GM12878 (cell line): ENCODE measurements at regions not wholly inside any gene's neighbourhood (a gene's known extent, or its start where the extent isn't known, plus 50 kb on each side); places are given as distances from the start of the nearest gene placed in this dataset.
A peak's percentile ranks its signal among the peaks of the same experiment; 100 is the strongest.

Experiments used
- ATF7 ChIP-seq: fragments of 450-650 bp; IDR thresholded peaks from 2 replicates; pipeline ENCODE4 v1.6.1; 2016; ENCODE audit warnings: low read depth, mild to moderate bottlenecking
- BCL11A ChIP-seq: IDR thresholded peaks from 2 replicates; pipeline ENCODE4 v1.6.1; 2011; ENCODE audit warnings: low read depth, low read length
- BHLHE40 ChIP-seq, 2 experiments: fragments of 450-650 bp in 1 of 2; IDR thresholded peaks; 2 replicates each; pipeline ENCODE4 v1.6.1; 2011 to 2017; ENCODE audit warnings: low read depth in 2 of 2, borderline replicate concordance in 1 of 2, improper control_type of control experiment in 1 of 2, low read length in 1 of 2, mild to moderate bottlenecking in 1 of 2
- CHD2 ChIP-seq: IDR thresholded peaks from 2 replicates; pipeline ENCODE4 v1.6.1; 2011; ENCODE audit warnings: low read depth, low read length, improper control_type of control experiment, borderline replicate concordance
- FOXK2 ChIP-seq: fragments of 450-650 bp; IDR thresholded peaks from 2 replicates; pipeline ENCODE4 v1.6.1; 2017; ENCODE audit warnings: mild to moderate bottlenecking, moderate library complexity
- HDAC6 ChIP-seq: fragments of 200-600 bp; sonication (generic); IDR thresholded peaks from one replicate; pipeline ENCODE4 v1.8.0; 2017; ENCODE audit warnings: antibody characterized with exemption; ENCODE audit not compliant: unreplicated experiment
- KLF5 ChIP-seq: fragments of 450-650 bp; IDR thresholded peaks from 2 replicates; pipeline ENCODE4 v1.6.1; 2014; ENCODE audit warnings: mild to moderate bottlenecking; ENCODE audit not compliant: partially characterized antibody
- MEF2A ChIP-seq: IDR thresholded peaks from 2 replicates; pipeline ENCODE4 v1.6.1; 2011; ENCODE audit warnings: low read depth, mild to moderate bottlenecking, low read length, moderate library complexity; ENCODE audit not compliant: insufficient read depth
- NFIC ChIP-seq: IDR thresholded peaks from 2 replicates; pipeline ENCODE4 v1.6.1; 2012; ENCODE audit warnings: low read depth, mild to moderate bottlenecking, inconsistent platforms, low read length, moderate library complexity
- NFYB ChIP-seq: IDR thresholded peaks from 2 replicates; pipeline ENCODE4 v1.6.1; 2011; ENCODE audit warnings: low read depth, mild to moderate bottlenecking, low read length, improper control_type of control experiment, moderate library complexity; ENCODE audit not compliant: insufficient read depth
- NR2F1 ChIP-seq: fragments of 450-650 bp; conservative IDR thresholded peaks from 2 replicates; pipeline ENCODE4 v1.6.1; 2017; ENCODE audit warnings: mild to moderate bottlenecking
- RAD51 ChIP-seq: fragments of 450-650 bp; IDR thresholded peaks from 2 replicates; pipeline ENCODE4 v1.6.1; 2016; ENCODE audit warnings: moderate library complexity, mild to moderate bottlenecking, inconsistent platforms
- RB1 ChIP-seq: fragments of 450-650 bp; formaldehyde crosslinking; IDR thresholded peaks from 2 replicates; pipeline ENCODE4 v1.6.1; 2017; ENCODE audit warnings: mild to moderate bottlenecking, borderline replicate concordance
- RCOR1 ChIP-seq: conservative IDR thresholded peaks from 2 replicates; pipeline ENCODE4 v1.6.1; 2012; ENCODE audit warnings: low read depth, low read length, improper control_type of control experiment
- RFX5 ChIP-seq: IDR thresholded peaks from 2 replicates; pipeline ENCODE4 v1.6.1; 2011; ENCODE audit warnings: low read depth, low read length, improper control_type of control experiment
- SIN3A ChIP-seq: IDR thresholded peaks from 2 replicates; pipeline ENCODE4 v1.6.1; 2012; ENCODE audit warnings: low read depth, low read length, improper control_type of control experiment
- SREBF1 ChIP-seq: IDR thresholded peaks from 2 replicates; pipeline ENCODE4 v1.6.1; 2012; ENCODE audit warnings: mild to moderate bottlenecking, low read length
- STAT1 ChIP-seq: fragments of 450-650 bp; conservative IDR thresholded peaks from 2 replicates; pipeline ENCODE4 v1.6.1; 2014; ENCODE audit warnings: antibody characterized with exemption, mild to moderate bottlenecking
- SUPT20H ChIP-seq: IDR thresholded peaks from 2 replicates; pipeline ENCODE4 v1.6.1; 2011; ENCODE audit warnings: low read depth, mild to moderate bottlenecking, low read length, moderate library complexity, borderline replicate concordance; ENCODE audit not compliant: control insufficient read depth
- TARDBP ChIP-seq: IDR thresholded peaks from 2 replicates; pipeline ENCODE4 v1.6.1; 2016; ENCODE audit warnings: borderline replicate concordance
- WRNIP1 ChIP-seq: IDR thresholded peaks from 2 replicates; pipeline ENCODE4 v1.6.1; 2011; ENCODE audit warnings: low read depth, low read length, improper control_type of control experiment, borderline replicate concordance
- ZNF274 ChIP-seq: IDR thresholded peaks from one replicate; pipeline ENCODE4 v1.8.0; 2011; ENCODE audit not compliant: insufficient read length, insufficient read depth
- TF ChIP-seq, protein P1 (sequence below): IDR thresholded peaks from 2 replicates; pipeline ENCODE4 v1.6.1; 2012; ENCODE audit warnings: low read depth, low read length, improper control_type of control experiment
- TF ChIP-seq, protein P2 (sequence below): fragments of 450-650 bp; IDR thresholded peaks from 2 replicates; pipeline ENCODE4 v1.6.1; 2018; ENCODE audit warnings: mild to moderate bottlenecking, low read depth, moderate library complexity; ENCODE audit not compliant: partially characterized antibody
- TF ChIP-seq, protein P3 (sequence below): fragments of 150-350 bp; IDR thresholded peaks from 2 replicates; pipeline ENCODE4 v1.6.1; 2014; ENCODE audit warnings: mild to moderate bottlenecking, low read depth, low read length
- TF ChIP-seq, protein P4 (sequence below): fragments of 450-650 bp; IDR thresholded peaks from 2 replicates; pipeline ENCODE4 v1.6.1; 2017; ENCODE audit warnings: low read depth, mild to moderate bottlenecking, moderate library complexity

DNA sequence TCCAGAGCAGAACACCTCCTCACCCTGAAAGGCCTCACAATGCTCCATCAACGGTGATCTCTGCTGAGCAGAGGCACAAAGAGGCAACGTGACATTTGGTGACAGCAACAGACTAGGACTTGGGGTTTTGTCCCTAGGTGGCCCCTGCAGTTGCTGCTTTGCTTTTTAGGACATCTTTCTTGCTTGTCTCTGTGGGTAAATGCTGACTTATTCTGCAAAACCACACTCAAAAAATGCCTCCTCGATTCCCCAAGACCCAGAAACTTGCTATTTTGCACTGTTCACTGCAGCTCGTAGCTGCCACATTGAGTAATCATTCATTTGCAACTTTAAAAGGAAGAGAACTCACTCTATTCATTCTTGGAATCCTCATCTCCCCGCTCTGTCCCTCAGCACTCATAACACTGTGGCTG, 209.9 kb downstream of the LY86 start (continued):
- TF ChIP-seq, protein P1, sequence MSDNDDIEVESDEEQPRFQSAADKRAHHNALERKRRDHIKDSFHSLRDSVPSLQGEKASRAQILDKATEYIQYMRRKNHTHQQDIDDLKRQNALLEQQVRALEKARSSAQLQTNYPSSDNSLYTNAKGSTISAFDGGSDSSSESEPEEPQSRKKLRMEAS, result 0 out of 2 replicates have a peak, but pooled peaks have one; percentile 29
- no peak for TF ChIP-seq RCOR1
- no peak for TF ChIP-seq SUPT20H
- no peak for TF ChIP-seq TARDBP
- TF ChIP-seq, protein P2, sequence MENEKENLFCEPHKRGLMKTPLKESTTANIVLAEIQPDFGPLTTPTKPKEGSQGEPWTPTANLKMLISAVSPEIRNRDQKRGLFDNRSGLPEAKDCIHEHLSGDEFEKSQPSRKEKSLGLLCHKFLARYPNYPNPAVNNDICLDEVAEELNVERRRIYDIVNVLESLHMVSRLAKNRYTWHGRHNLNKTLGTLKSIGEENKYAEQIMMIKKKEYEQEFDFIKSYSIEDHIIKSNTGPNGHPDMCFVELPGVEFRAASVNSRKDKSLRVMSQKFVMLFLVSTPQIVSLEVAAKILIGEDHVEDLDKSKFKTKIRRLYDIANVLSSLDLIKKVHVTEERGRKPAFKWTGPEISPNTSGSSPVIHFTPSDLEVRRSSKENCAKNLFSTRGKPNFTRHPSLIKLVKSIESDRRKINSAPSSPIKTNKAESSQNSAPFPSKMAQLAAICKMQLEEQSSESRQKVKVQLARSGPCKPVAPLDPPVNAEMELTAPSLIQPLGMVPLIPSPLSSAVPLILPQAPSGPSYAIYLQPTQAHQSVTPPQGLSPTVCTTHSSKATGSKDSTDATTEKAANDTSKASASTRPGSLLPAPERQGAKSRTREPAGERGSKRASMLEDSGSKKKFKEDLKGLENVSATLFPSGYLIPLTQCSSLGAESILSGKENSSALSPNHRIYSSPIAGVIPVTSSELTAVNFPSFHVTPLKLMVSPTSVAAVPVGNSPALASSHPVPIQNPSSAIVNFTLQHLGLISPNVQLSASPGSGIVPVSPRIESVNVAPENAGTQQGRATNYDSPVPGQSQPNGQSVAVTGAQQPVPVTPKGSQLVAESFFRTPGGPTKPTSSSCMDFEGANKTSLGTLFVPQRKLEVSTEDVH, result no peak
- 0 out of 2 replicates have a peak, but pooled peaks have one; percentile 20 for TF ChIP-seq ATF7
- TF ChIP-seq RB1, result no peak
- TF ChIP-seq, protein P3, sequence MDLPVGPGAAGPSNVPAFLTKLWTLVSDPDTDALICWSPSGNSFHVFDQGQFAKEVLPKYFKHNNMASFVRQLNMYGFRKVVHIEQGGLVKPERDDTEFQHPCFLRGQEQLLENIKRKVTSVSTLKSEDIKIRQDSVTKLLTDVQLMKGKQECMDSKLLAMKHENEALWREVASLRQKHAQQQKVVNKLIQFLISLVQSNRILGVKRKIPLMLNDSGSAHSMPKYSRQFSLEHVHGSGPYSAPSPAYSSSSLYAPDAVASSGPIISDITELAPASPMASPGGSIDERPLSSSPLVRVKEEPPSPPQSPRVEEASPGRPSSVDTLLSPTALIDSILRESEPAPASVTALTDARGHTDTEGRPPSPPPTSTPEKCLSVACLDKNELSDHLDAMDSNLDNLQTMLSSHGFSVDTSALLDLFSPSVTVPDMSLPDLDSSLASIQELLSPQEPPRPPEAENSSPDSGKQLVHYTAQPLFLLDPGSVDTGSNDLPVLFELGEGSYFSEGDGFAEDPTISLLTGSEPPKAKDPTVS, result no peak
- TF ChIP-seq MEF2A, result no peak
- no peak for TF ChIP-seq SREBF1
- no peak for TF ChIP-seq RAD51
- TF ChIP-seq BHLHE40 (IDR thresholded peaks at IDR 0.05; ENCODE audit: borderline replicate concordance in 1 of 2, low read depth in 2 of 2, low read length in 1 of 2), result peak; percentile 6 to 26; a peak in 1 of 4 replicates
- no peak for TF ChIP-seq ZNF274
- no peak for TF ChIP-seq SIN3A
- TF ChIP-seq KLF5, result no peak
- TF ChIP-seq WRNIP1, result no peak
- no peak for TF ChIP-seq CHD2
- TF ChIP-seq NFYB, result no peak
- TF ChIP-seq HDAC6, result no peak
- no peak for TF ChIP-seq FOXK2
- no peak for TF ChIP-seq BCL11A
- TF ChIP-seq, protein P4, sequence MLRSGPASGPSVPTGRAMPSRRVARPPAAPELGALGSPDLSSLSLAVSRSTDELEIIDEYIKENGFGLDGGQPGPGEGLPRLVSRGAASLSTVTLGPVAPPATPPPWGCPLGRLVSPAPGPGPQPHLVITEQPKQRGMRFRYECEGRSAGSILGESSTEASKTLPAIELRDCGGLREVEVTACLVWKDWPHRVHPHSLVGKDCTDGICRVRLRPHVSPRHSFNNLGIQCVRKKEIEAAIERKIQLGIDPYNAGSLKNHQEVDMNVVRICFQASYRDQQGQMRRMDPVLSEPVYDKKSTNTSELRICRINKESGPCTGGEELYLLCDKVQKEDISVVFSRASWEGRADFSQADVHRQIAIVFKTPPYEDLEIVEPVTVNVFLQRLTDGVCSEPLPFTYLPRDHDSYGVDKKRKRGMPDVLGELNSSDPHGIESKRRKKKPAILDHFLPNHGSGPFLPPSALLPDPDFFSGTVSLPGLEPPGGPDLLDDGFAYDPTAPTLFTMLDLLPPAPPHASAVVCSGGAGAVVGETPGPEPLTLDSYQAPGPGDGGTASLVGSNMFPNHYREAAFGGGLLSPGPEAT, result peak; percentile 33; the same call in 1 of the 2 replicates
- no peak for TF ChIP-seq STAT1
- peak; percentile 34; the same call in 1 of the 2 replicates for TF ChIP-seq NFIC
- no peak for TF ChIP-seq NR2F1
- no peak for TF ChIP-seq RFX5
